PC-9 (cell line): ENCODE measurements at regions not wholly inside any gene's neighbourhood (a gene's known extent, or its start where the extent isn't known, plus 50 kb on each side); places are given as distances from the start of the nearest gene placed in this dataset.

ENCODE experiments used
- BruUV-seq: library from RNA; stranded (reverse); fragments of 400-500 nt; replicated peaks from 2 replicates; lab custom pipeline; 2021; lab: Mats Ljungman, UMichigan
- CTCF ChIA-PET: fragments of 300-600 bp; sonication (Branson Sonifier 250); formaldehyde crosslinking; loops from one replicate; lab custom pipeline; 2022; ENCODE audit warnings: antibody characterized with exemption; lab: Charles Lee
- POLR2A ChIA-PET: fragments of 300-600 bp; sonication (Branson Sonifier 250); formaldehyde crosslinking; loops from one replicate; lab custom pipeline; 2022; ENCODE audit warnings: antibody characterized with exemption; ENCODE audit not compliant: unreplicated experiment; lab: Charles Lee
- DNase-seq, 2 experiments: peaks; one replicate each; pipeline versions ENCODE4 v3.0.0 to v3.0.0-alpha.2; 2015 to 2022; ENCODE audit warnings: mixed read lengths in 1 of 2
- H2AFZ ChIP-seq: fragments of 200-600 bp; sonication (generic); 2 replicates; pipeline ENCODE4 v1.8.1; 2017; ENCODE audit warnings: antibody characterized with exemption
- H3F3A ChIP-seq: fragments of 200-600 bp; sonication (generic); 2 replicates; pipeline ENCODE4 v1.8.1; 2017; ENCODE audit warnings: antibody characterized with exemption, mild to moderate bottlenecking, low read depth; ENCODE audit not compliant: insufficient read depth
- H3K27ac ChIP-seq: fragments of 200-600 bp; sonication (generic); 2 replicates; pipeline ENCODE4 v1.6.1; 2016; ENCODE audit warnings: mixed run types
- H3K27me3 ChIP-seq: fragments of 200-600 bp; sonication (generic); 2 replicates; pipeline ENCODE4 v1.6.1; 2016; ENCODE audit warnings: low read depth, mixed run types; ENCODE audit not compliant: insufficient read depth
- H3K36me3 ChIP-seq: fragments of 200-600 bp; sonication (generic); 2 replicates; pipeline ENCODE4 v1.6.1; 2016; ENCODE audit warnings: low read depth, mixed run types
- H3K4me1 ChIP-seq: fragments of 200-600 bp; sonication (generic); replicated peaks from 2 replicates; pipeline ENCODE4 v1.6.1; 2016; ENCODE audit warnings: mixed run types; ENCODE audit not compliant: insufficient read depth
- H3K4me2 ChIP-seq: fragments of 200-600 bp; sonication (generic); 2 replicates; pipeline ENCODE4 v1.6.1; 2017; ENCODE audit warnings: mixed run types
- H3K4me3 ChIP-seq: fragments of 200-600 bp; sonication (generic); 2 replicates; pipeline ENCODE4 v1.6.1; 2016; ENCODE audit warnings: mixed run types
- H3K79me2 ChIP-seq: fragments of 200-600 bp; sonication (generic); 2 replicates; pipeline ENCODE4 v1.6.1; 2017; ENCODE audit warnings: low read depth, mixed run types
- H3K9me2 ChIP-seq: fragments of 200-600 bp; sonication (generic); 2 replicates; pipeline ENCODE4 v1.8.1; 2017; ENCODE audit warnings: mild to moderate bottlenecking; ENCODE audit not compliant: insufficient read depth
- H3K9me3 ChIP-seq: fragments of 200-600 bp; sonication (generic); 2 replicates; pipeline ENCODE4 v1.8.1; 2016; ENCODE audit warnings: low read depth; ENCODE audit not compliant: insufficient read depth
- H4K20me1 ChIP-seq: fragments of 200-600 bp; sonication (generic); 2 replicates; pipeline ENCODE4 v1.8.1; 2017; ENCODE audit not compliant: insufficient read depth
- CTCF ChIP-seq: fragments of 200-600 bp; sonication (generic); conservative IDR thresholded peaks from 2 replicates; pipeline ENCODE4 v1.6.1; 2017; ENCODE audit warnings: mixed run types, antibody characterized with exemption, mild to moderate bottlenecking, moderate library complexity
- EZH2 ChIP-seq: fragments of 200-600 bp; sonication (generic); IDR thresholded peaks from 2 replicates; pipeline ENCODE4 v1.8.0; 2017; ENCODE audit warnings: antibody characterized with exemption, low read depth
- intact Hi-C: fragments of 100-400 bp; cut with micrococcal nuclease; formaldehyde crosslinking; loops from one replicate; pipeline ENCODE4 v1.10.0; 2022; ENCODE audit not compliant: unreplicated experiment

GRCh38 chr10:130430291-130430690 is 294.1 kb downstream of the GLRX3 start:
- no peak overlapping the region for H2AFZ ChIP-seq
- no peaks in the 10 kb centered on the region for H3K9me3 ChIP-seq
- intact Hi-C loops = no loop called here
- no peaks in the 10 kb centered on the region for H3K79me2 ChIP-seq
- H3K4me3 ChIP-seq = no peak overlapping the region
- DNase-seq = no peak
- POLR2A ChIA-PET = no interaction called here
- H3K4me1 ChIP-seq = no peaks in the 10 kb centered on the region
- no peak overlapping the region for H3K4me2 ChIP-seq
- CTCF ChIA-PET = no interaction called here
- no peaks in the 10 kb centered on the region for H3K27me3 ChIP-seq
- no TSS peak for BruUV-seq
- no peaks in the 10 kb centered on the region for H3F3A ChIP-seq
- H4K20me1 ChIP-seq = no peaks in the 10 kb centered on the region
- no peaks in the 10 kb centered on the region for H3K36me3 ChIP-seq
- H3K9me2 ChIP-seq = no peaks in the 10 kb centered on the region
- H3K27ac ChIP-seq = no peak overlapping the region
- TF ChIP-seq EZH2 = no peak
- TF ChIP-seq CTCF = no peak

- CTCF ChIA-PET = no interaction called here
- H3K27me3 ChIP-seq = no peaks in the 10 kb centered on the region
- no peaks in the 10 kb centered on the region for H4K20me1 ChIP-seq
- H3K9me3 ChIP-seq = no peaks in the 10 kb centered on the region
- H3K4me1 ChIP-seq = no peaks in the 10 kb centered on the region
- H3K36me3 ChIP-seq = no peaks in the 10 kb centered on the region
- TF ChIP-seq EZH2 (no peak), CTCF (no peak)
- no peak overlapping the region for H2AFZ ChIP-seq
- no peak overlapping the region for H3K27ac ChIP-seq
- intact Hi-C loops = no loop called here
- no peaks in the 10 kb centered on the region for H3K79me2 ChIP-seq
- BruUV-seq = no TSS peak
- DNase-seq = no peak
- H3K4me3 ChIP-seq = no peak overlapping the region
- no peaks in the 10 kb centered on the region for H3K9me2 ChIP-seq
- no peaks in the 10 kb centered on the region for H3F3A ChIP-seq
- POLR2A ChIA-PET = no interaction called here
- H3K4me2 ChIP-seq = no peak overlapping the region
Measured at GRCh38 chr10:130430852-130431704, 294.9 kb downstream of the GLRX3 start.

GRCh38 chr10:130432271-130432670 is 296.1 kb downstream of the GLRX3 start:
- Histone ChIP-seq H3K9me2 (no peaks in the 10 kb centered on the region), H3K27ac (no peak overlapping the region), H3K4me3 (no peak overlapping the region), H3F3A (no peaks in the 10 kb centered on the region), H3K9me3 (no peaks in the 10 kb centered on the region), H3K4me1 (no peaks in the 10 kb centered on the region), H3K79me2 (no peaks in the 10 kb centered on the region), H3K4me2 (no peak overlapping the region), H4K20me1 (no peaks in the 10 kb centered on the region), H2AFZ (no peak overlapping the region), H3K27me3 (no peaks in the 10 kb centered on the region), H3K36me3 (no peaks in the 10 kb centered on the region)
- CTCF ChIA-PET = no interaction called here
- TF ChIP-seq EZH2 (no peak), CTCF (no peak)
- intact Hi-C loops = no loop called here
- POLR2A ChIA-PET = no interaction called here
- BruUV-seq = no TSS peak
- DNase-seq = no peak
